Occipital lobe (tissue), 1 donor: ENCODE measurements at regions not wholly inside any gene's neighbourhood (a gene's known extent, or its start where the extent isn't known, plus 50 kb on each side); places are given as distances from the start of the nearest gene placed in this dataset.
"Not testable (repeated sequence)": the region's sequence is repeated elsewhere in the genome, so short reads cannot be mapped to it uniquely, and the experiment has no call there.

Source experiments
- DNase-seq: peaks from one replicate; lab custom pipeline; 2025; lab: John Stamatoyannopoulos, UW

GRCh38 chr9:32045513-32045912, 338.9 kb upstream of the ACO1 start:
- DNase-seq: no peak

- DNase-seq: no peak
Observed at GRCh38 chr9:32067261-32067660, 317.2 kb upstream of the ACO1 start.

GRCh38 chr9:32069169-32069813, 315.2 kb upstream of the ACO1 start:
- no peak for DNase-seq

- no peak for DNase-seq
Observed at GRCh38 chr9:32069969-32070368, 314.5 kb upstream of the ACO1 start.

- DNase-seq: no peak
Observed at GRCh38 chr9:32072570-32072969, 311.9 kb upstream of the ACO1 start.

- no peak for DNase-seq
Observed at GRCh38 chr9:32092031-32092430, 292.4 kb upstream of the ACO1 start.

GRCh38 chr9:32117291-32117690, 267.2 kb upstream of the ACO1 start:
- no peak for DNase-seq

GRCh38 chr9:32128546-32128945, 255.9 kb upstream of the ACO1 start:
- DNase-seq: no peak

GRCh38 chr9:32130709-32131108, 253.7 kb upstream of the ACO1 start:
- not testable (repeated sequence) for DNase-seq

- no peak for DNase-seq
Observed at GRCh38 chr9:32136700-32137339, 247.6 kb upstream of the ACO1 start.

GRCh38 chr9:32142074-32142473, 242.4 kb upstream of the ACO1 start:
- DNase-seq: no peak

- not testable (repeated sequence) for DNase-seq
Observed at GRCh38 chr9:32148553-32148952, 235.9 kb upstream of the ACO1 start.

GRCh38 chr9:32161209-32161608, 223.2 kb upstream of the ACO1 start:
- DNase-seq: no peak

GRCh38 chr9:32161720-32162119, 222.7 kb upstream of the ACO1 start:
- no peak for DNase-seq

GRCh38 chr9:32166316-32166715, 218.1 kb upstream of the ACO1 start:
- not testable (repeated sequence) for DNase-seq

GRCh38 chr9:32171339-32171738, 213.1 kb upstream of the ACO1 start:
- DNase-seq: no peak

GRCh38 chr9:32172256-32172655, 212.2 kb upstream of the ACO1 start:
- no peak for DNase-seq

- DNase-seq: no peak
Observed at GRCh38 chr9:32177396-32177795, 207.0 kb upstream of the ACO1 start.

GRCh38 chr9:32180597-32180996, 203.8 kb upstream of the ACO1 start:
- no peak for DNase-seq

- DNase-seq: no peak
Observed at GRCh38 chr9:32200241-32200640, 184.2 kb upstream of the ACO1 start.

- no peak for DNase-seq
Observed at GRCh38 chr9:32200896-32201295, 183.5 kb upstream of the ACO1 start.

- not testable (repeated sequence) for DNase-seq
Observed at GRCh38 chr9:32209164-32209563, 175.3 kb upstream of the ACO1 start.

GRCh38 chr9:32218100-32218767, 166.2 kb upstream of the ACO1 start:
- no peak for DNase-seq
